ENCODE measurements at regions not wholly inside any gene's neighbourhood (a gene's known extent, or its start where the extent isn't known, plus 50 kb on each side); places are given as distances from the start of the nearest gene placed in this dataset.
"Not testable (repeated sequence)": the region's sequence is repeated elsewhere in the genome, so short reads cannot be mapped to it uniquely, and the experiment has no call there.

DNA sequence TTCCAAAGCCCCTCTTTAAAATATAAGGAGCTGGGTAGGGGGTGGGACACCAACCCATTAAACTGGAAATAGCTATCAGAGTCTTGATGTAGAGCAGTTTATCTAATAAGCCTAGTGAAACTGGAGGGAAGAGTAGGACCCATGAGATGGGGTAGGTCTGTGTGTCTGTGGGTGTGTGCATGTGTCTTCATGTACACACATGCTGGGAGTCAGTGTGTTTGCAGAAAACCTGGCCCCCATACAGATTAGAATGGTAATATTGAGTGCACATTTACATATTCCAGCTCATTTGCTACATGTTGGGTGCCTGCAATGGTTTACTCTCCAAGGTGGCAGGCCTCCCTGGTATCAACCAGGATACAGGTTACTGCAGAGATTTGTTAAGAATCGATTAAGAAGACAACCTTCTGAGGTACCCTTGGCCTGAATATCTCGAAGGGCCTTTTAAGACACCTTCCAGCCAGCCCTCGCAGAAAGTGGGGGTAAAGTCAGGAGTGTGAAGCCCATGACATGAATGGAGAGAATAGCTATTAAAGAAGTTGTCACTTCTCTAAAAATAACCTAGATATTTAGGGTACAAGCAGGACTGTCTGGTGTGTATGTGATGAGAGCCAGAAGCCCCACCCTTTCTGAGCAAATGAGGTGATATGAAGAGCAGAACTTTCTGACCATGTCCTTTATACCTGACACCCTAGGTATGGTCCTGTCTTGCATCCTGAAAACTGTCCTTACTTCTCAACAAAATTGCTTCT is 75.7 kb upstream of the TEX13D start:
- Mint-ChIP-seq H3K4me3 (no peak overlapping the region), H3K27me3 (no peaks in the 10 kb centered on the region), H3K9me3 (no peaks in the 10 kb centered on the region), H3K27ac (no peak overlapping the region), H3K36me3 (no peaks in the 10 kb centered on the region), H3K4me1 (no peaks in the 10 kb centered on the region)
- Histone ChIP-seq H3K4me1 (ENCODE audit: control insufficient read depth, insufficient read depth, low read length, poor library complexity, severe bottlenecking) (no peaks in the 10 kb centered on the region), H3K9me3 (ENCODE audit: control insufficient read depth in 2 of 2, low read length in 2 of 2) (no peaks in the 10 kb centered on the region), H3K4me3 (ENCODE audit: low read depth, low read length) (no peak overlapping the region), H3K27ac (ENCODE audit: insufficient read depth, low read length, poor library complexity, severe bottlenecking) (no peak overlapping the region), H3K27me3 (ENCODE audit: control insufficient read depth, insufficient read depth, low read length) (no peaks in the 10 kb centered on the region), H3K36me3 (ENCODE audit: control insufficient read depth, insufficient read depth, low read length) (no peaks in the 10 kb centered on the region)
- no peak for ATAC-seq (ENCODE audit: low read depth in 2 of 2)
- DNase-seq, result no peak

- H3K27ac Mint-ChIP-seq, result no peak overlapping the region
These were observed 74.3 kb upstream of the TEX13D start for GRCh38 chrX:124257924-124258702.

GRCh38 chrX:124260845-124261244 is 71.6 kb upstream of the TEX13D start:
- Histone ChIP-seq H3K4me3 (ENCODE audit: low read depth, low read length) (no peak overlapping the region), H3K27me3 (ENCODE audit: control insufficient read depth, insufficient read depth, low read length) (no peaks in the 10 kb centered on the region), H3K36me3 (ENCODE audit: control insufficient read depth, insufficient read depth, low read length) (no peaks in the 10 kb centered on the region), H3K9me3 (ENCODE audit: control insufficient read depth in 2 of 2, low read length in 2 of 2) (no peaks in the 10 kb centered on the region), H3K27ac (ENCODE audit: insufficient read depth, low read length, poor library complexity, severe bottlenecking) (no peak overlapping the region), H3K4me1 (ENCODE audit: control insufficient read depth, insufficient read depth, low read length, poor library complexity, severe bottlenecking) (no peaks in the 10 kb centered on the region)
- peaks cover 0 to 3% (median 2%) of the 10 kb centered on the region in 4 donors for H3K4me1 Mint-ChIP-seq
- no peaks in the 10 kb centered on the region for H3K27me3 Mint-ChIP-seq
- ATAC-seq (ENCODE audit: low read depth in 2 of 2) (no peak), DNase-seq (no peak)
- H3K36me3 Mint-ChIP-seq, result no peaks in the 10 kb centered on the region
- no peak overlapping the region for H3K4me3 Mint-ChIP-seq
- H3K27ac Mint-ChIP-seq, result no peak overlapping the region
- H3K9me3 Mint-ChIP-seq, result peaks cover 0 to 1% (median 0%) of the 10 kb centered on the region in 7 donors

More at GRCh38 chrX:124257924-124258702, 74.3 kb upstream of the TEX13D start:
- Mint-ChIP-seq H3K9me3 (no peaks in the 10 kb centered on the region), H3K36me3 (no peaks in the 10 kb centered on the region), H3K4me3 (no peak overlapping the region), H3K4me1 (no peaks in the 10 kb centered on the region), H3K27me3 (no peaks in the 10 kb centered on the region)
- no peak overlapping the region for H3K27ac ChIP-seq (ENCODE audit: insufficient read depth, low read length, poor library complexity, severe bottlenecking)
- ATAC-seq (ENCODE audit: low read depth in 2 of 2) (no peak), DNase-seq (no peak)
- no peak overlapping the region for H3K4me3 ChIP-seq (ENCODE audit: low read depth, low read length)
- H3K36me3 ChIP-seq (ENCODE audit: control insufficient read depth, insufficient read depth, low read length), result no peaks in the 10 kb centered on the region
- H3K4me1 ChIP-seq (ENCODE audit: control insufficient read depth, insufficient read depth, low read length, poor library complexity, severe bottlenecking), result no peaks in the 10 kb centered on the region
- H3K27me3 ChIP-seq (ENCODE audit: control insufficient read depth, insufficient read depth, low read length), result no peaks in the 10 kb centered on the region
- no peaks in the 10 kb centered on the region for H3K9me3 ChIP-seq (ENCODE audit: control insufficient read depth in 2 of 2, low read length in 2 of 2)

DNA sequence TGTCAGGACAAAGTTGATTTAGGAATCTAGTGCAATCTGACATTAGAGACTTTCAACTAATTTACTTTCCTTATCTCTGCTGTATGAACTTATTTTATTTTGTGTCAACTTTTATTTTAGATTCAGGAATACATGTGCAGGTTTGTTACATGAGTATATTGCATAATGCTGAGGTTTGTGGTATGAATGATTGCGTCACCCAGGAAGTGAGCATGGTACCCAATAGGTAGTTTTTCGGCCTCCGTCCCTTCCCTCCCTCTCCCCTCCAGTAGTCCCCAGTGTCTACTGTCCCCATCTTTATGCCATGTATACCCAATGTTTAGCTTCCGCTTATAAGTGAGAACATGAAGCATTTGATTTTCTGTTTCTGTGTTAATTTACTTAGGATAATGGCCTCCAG is 68.7 kb upstream of the TEX13D start:
- H3K27me3 ChIP-seq (ENCODE audit: control insufficient read depth, insufficient read depth, low read length), result no peaks in the 10 kb centered on the region

GRCh38 chrX:124268099-124268498 is 64.4 kb upstream of the TEX13D start:
- H3K27me3 ChIP-seq (ENCODE audit: control insufficient read depth, insufficient read depth, low read length), result no peaks in the 10 kb centered on the region
- H3K36me3 Mint-ChIP-seq, result no peaks in the 10 kb centered on the region
- no peak overlapping the region for H3K4me3 ChIP-seq (ENCODE audit: low read depth, low read length)
- no peaks in the 10 kb centered on the region for H3K36me3 ChIP-seq (ENCODE audit: control insufficient read depth, insufficient read depth, low read length)
- H3K27ac ChIP-seq (ENCODE audit: insufficient read depth, low read length, poor library complexity, severe bottlenecking), result no peak overlapping the region
- DNase-seq (no peak), ATAC-seq (ENCODE audit: low read depth in 2 of 2) (no peak)
- peaks cover 0 to 4% (median 0%) of the 10 kb centered on the region in 7 donors for H3K9me3 Mint-ChIP-seq
- no peaks in the 10 kb centered on the region for H3K4me1 ChIP-seq (ENCODE audit: control insufficient read depth, insufficient read depth, low read length, poor library complexity, severe bottlenecking)
- H3K4me3 Mint-ChIP-seq, result no peak overlapping the region
- peaks cover 0 to 3% (median 2%) of the 10 kb centered on the region in 4 donors for H3K4me1 Mint-ChIP-seq
- H3K9me3 ChIP-seq (ENCODE audit: control insufficient read depth in 2 of 2, low read length in 2 of 2), result no peaks in the 10 kb centered on the region
- H3K27ac Mint-ChIP-seq, result no peak overlapping the region
- no peaks in the 10 kb centered on the region for H3K27me3 Mint-ChIP-seq

More for the DNA sequence above, 68.7 kb upstream of the TEX13D start:
- Histone ChIP-seq H3K36me3 (ENCODE audit: control insufficient read depth, insufficient read depth, low read length) (no peaks in the 10 kb centered on the region), H3K4me1 (ENCODE audit: control insufficient read depth, insufficient read depth, low read length, poor library complexity, severe bottlenecking) (no peaks in the 10 kb centered on the region), H3K4me3 (ENCODE audit: low read depth, low read length) (no peak overlapping the region), H3K27ac (ENCODE audit: insufficient read depth, low read length, poor library complexity, severe bottlenecking) (no peak overlapping the region), H3K9me3 (ENCODE audit: control insufficient read depth in 2 of 2, low read length in 2 of 2) (no peaks in the 10 kb centered on the region)
- Mint-ChIP-seq H3K9me3 (peaks cover 0 to 4% (median 0%) of the 10 kb centered on the region in 7 donors), H3K27ac (no peak overlapping the region), H3K27me3 (no peaks in the 10 kb centered on the region), H3K4me3 (no peak overlapping the region), H3K36me3 (no peaks in the 10 kb centered on the region), H3K4me1 (peaks cover 0 to 3% (median 2%) of the 10 kb centered on the region in 4 donors)
- ATAC-seq (ENCODE audit: low read depth in 2 of 2) (no peak), DNase-seq (no peak)

- no peak overlapping the region for H3K4me3 Mint-ChIP-seq
- Histone ChIP-seq H3K27ac (ENCODE audit: insufficient read depth, low read length, poor library complexity, severe bottlenecking) (no peak overlapping the region), H3K27me3 (ENCODE audit: control insufficient read depth, insufficient read depth, low read length) (no peaks in the 10 kb centered on the region), H3K4me3 (ENCODE audit: low read depth, low read length) (no peak overlapping the region), H3K4me1 (ENCODE audit: control insufficient read depth, insufficient read depth, low read length, poor library complexity, severe bottlenecking) (no peaks in the 10 kb centered on the region), H3K36me3 (ENCODE audit: control insufficient read depth, insufficient read depth, low read length) (no peaks in the 10 kb centered on the region), H3K9me3 (ENCODE audit: control insufficient read depth in 2 of 2, low read length in 2 of 2) (no peaks in the 10 kb centered on the region)
- no peak for ATAC-seq (ENCODE audit: low read depth in 2 of 2)
- peaks cover 0 to 4% (median 0%) of the 10 kb centered on the region in 7 donors for H3K9me3 Mint-ChIP-seq
- no peak overlapping the region for H3K27ac Mint-ChIP-seq
- H3K27me3 Mint-ChIP-seq, result no peaks in the 10 kb centered on the region
- H3K4me1 Mint-ChIP-seq, result peaks cover 0 to 3% (median 2%) of the 10 kb centered on the region in 4 donors
- no peaks in the 10 kb centered on the region for H3K36me3 Mint-ChIP-seq
- no peak for DNase-seq
These were observed 62.6 kb upstream of the TEX13D start for GRCh38 chrX:124269881-124270280.

DNA sequence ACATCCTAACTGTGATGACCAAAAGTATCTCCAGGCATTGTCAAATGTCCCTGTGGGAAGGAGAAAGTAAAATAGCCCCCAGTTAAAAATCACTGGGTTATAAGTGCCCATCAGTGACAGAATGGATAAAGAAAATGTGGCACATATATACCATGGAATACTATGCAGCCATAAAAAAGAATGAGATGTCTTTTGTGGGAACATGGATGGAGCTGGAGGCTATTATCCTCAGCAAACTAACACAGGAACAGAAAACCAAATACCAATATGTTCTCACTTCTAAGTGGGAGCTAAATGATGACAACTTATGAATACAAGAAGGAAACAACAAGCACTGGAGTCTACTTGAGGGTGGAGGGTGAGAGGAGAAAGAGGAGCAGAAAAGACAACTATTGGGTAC is 60.9 kb upstream of the TEX13D start:
- H3K36me3 Mint-ChIP-seq; H3K36me3 ChIP-seq (ENCODE audit: control insufficient read depth, insufficient read depth, low read length); H3K4me3 Mint-ChIP-seq; DNase-seq; H3K9me3 ChIP-seq (ENCODE audit: control insufficient read depth in 2 of 2, low read length in 2 of 2); H3K27me3 Mint-ChIP-seq; H3K4me1 ChIP-seq (ENCODE audit: control insufficient read depth, insufficient read depth, low read length, poor library complexity, severe bottlenecking); H3K4me3 ChIP-seq (ENCODE audit: low read depth, low read length); ATAC-seq (ENCODE audit: low read depth in 2 of 2); H3K9me3 Mint-ChIP-seq; H3K27me3 ChIP-seq (ENCODE audit: control insufficient read depth, insufficient read depth, low read length); H3K27ac ChIP-seq (ENCODE audit: insufficient read depth, low read length, poor library complexity, severe bottlenecking); H3K4me1 Mint-ChIP-seq: not testable (repeated sequence)
- peak overlapping the region in 1 of 3 donors; percentile 83 for H3K27ac Mint-ChIP-seq

Data from CD4-positive, CD25-positive, alpha-beta regulatory T cell (primary cell).